ENCODE measurements at regions not wholly inside any gene's neighbourhood (a gene's known extent, or its start where the extent isn't known, plus 50 kb on each side); places are given as distances from the start of the nearest gene placed in this dataset.

DNA sequence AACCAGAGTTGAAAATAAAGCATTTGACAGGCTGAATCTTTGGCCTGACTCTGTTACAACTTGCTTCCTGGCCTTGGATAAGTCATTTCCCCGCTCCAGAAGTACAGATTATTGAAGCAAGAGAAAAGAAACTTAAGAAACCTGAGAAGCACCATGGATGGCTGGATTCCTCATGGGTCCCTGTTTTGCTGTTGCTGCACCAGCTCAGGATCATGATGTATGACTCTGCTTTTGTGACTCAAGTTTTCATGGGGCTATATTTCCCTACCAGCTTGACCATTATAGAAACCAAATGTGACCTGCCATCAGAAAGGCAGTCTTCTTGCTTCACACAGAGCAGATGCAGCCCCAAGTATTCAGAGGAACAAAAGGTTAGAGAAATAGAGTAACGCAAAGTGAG lies 921.8 kb downstream of the BCL11B start:
- no peaks in the 10 kb centered on the region for H3K36me3 ChIP-seq (ENCODE audit: low read depth)
- no peaks in the 10 kb centered on the region for H3K79me2 ChIP-seq (ENCODE audit: insufficient read depth)
- no peak for TF ChIP-seq EZH2 (IDR thresholded peaks at IDR 0.05; ENCODE audit: insufficient read depth, poor library complexity, severe bottlenecking)
- no peak overlapping the region for H2AFZ ChIP-seq
- H3K4me2 ChIP-seq (ENCODE audit: unreplicated experiment) = no peak overlapping the region
- H3K9me2 ChIP-seq (ENCODE audit: insufficient read depth) = no peaks in the 10 kb centered on the region
- H3F3A ChIP-seq (ENCODE audit: insufficient read depth) = no peaks in the 10 kb centered on the region
- no peaks in the 10 kb centered on the region for H4K20me1 ChIP-seq (ENCODE audit: insufficient read depth)
- 40 to 53% methylated on average over 2 of the region's 2 CpGs for WGBS, 2 experiments (ENCODE audit: low coverage in 1 of 2, low lambda C conversion rate in 2 of 2, missing lambda C conversion rate in 2 of 2)
- H3K9ac ChIP-seq = no peak overlapping the region
- in situ Hi-C loops (cut with MboI) = no loop called here
- H3K27me3 ChIP-seq (replicated peaks; ENCODE audit: insufficient read depth) = no peaks in the 10 kb centered on the region
- H3K9me3 ChIP-seq (ENCODE audit: low read depth) = no peaks in the 10 kb centered on the region
- no peak overlapping the region for H3K4me3 ChIP-seq
- H3K27ac ChIP-seq = no peak overlapping the region
- DNase-seq = no peak
- no peaks in the 10 kb centered on the region for H3K4me1 ChIP-seq (ENCODE audit: insufficient read depth)

DNA sequence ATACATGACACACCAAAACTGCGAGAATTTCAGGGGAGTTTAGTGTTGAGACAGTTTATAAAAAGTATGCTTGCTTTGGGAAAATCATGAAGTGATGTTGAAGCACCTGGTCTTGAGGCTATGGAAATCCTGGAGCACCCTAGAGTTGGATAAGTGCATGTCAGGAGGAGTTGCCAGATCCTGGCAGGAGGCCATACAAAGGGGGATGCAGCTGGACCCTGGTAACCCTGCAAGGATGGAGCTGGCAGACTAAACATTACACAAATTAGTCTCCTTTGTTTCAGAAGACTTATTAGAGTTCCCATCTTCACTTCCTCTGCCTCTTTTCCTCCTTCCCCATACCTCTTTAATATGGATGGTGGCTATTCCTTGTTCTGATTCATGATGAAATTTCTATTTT lies 907.0 kb downstream of the BCL11B start:
- 10 to 20% methylated on average over 1 of the region's 1 CpG for WGBS, 2 experiments (ENCODE audit: low coverage in 1 of 2, low lambda C conversion rate in 2 of 2, missing lambda C conversion rate in 2 of 2)
- no peak overlapping the region for H3K9ac ChIP-seq
- H3K4me3 ChIP-seq = no peak overlapping the region
- in situ Hi-C loops (cut with MboI) = no loop called here
- no peak for TF ChIP-seq EZH2 (IDR thresholded peaks at IDR 0.05; ENCODE audit: insufficient read depth, poor library complexity, severe bottlenecking)
- TF ChIP-seq EZH2phosphoT487 (IDR thresholded peaks at IDR 0.05; ENCODE audit: insufficient read depth, low read depth) = no peak
- H3K4me1 ChIP-seq (ENCODE audit: insufficient read depth) = no peaks in the 10 kb centered on the region
- H4K20me1 ChIP-seq (ENCODE audit: insufficient read depth) = no peaks in the 10 kb centered on the region
- H3K9me2 ChIP-seq (ENCODE audit: insufficient read depth) = no peaks in the 10 kb centered on the region
- H3K9me3 ChIP-seq (ENCODE audit: low read depth) = peaks cover 3% of the 10 kb centered on the region
- H3K36me3 ChIP-seq (ENCODE audit: low read depth) = no peaks in the 10 kb centered on the region
- H3K27me3 ChIP-seq (replicated peaks; ENCODE audit: insufficient read depth) = no peaks in the 10 kb centered on the region
- H3K27ac ChIP-seq = no peak overlapping the region
- no peaks in the 10 kb centered on the region for H3F3A ChIP-seq (ENCODE audit: insufficient read depth)
- H3K4me2 ChIP-seq (ENCODE audit: unreplicated experiment) = no peak overlapping the region
- no peaks in the 10 kb centered on the region for H3K79me2 ChIP-seq (ENCODE audit: insufficient read depth)
- no peak for DNase-seq
- H2AFZ ChIP-seq = no peak overlapping the region

DNA sequence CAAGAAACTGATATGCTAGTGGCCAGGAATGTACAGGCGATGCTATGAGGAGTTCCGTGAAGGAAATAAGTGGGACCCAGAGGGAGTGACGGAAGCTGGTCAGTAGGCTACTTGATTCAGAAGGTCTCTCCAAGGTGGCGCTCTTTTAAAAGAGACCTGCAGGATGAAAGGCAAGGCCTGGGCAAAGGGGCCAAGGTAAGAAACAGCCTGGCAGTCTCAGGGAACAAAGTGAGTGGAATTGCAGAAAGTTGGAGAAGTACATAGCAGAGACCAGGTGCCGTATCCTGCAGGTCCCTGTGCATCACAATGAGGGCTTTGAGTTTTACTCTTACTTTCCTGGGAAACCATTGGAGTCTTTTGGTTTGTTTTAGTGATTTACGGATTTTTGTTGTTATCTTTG lies 905.6 kb downstream of the BCL11B start:
- H3K9me3 ChIP-seq (ENCODE audit: low read depth) = peaks cover 3% of the 10 kb centered on the region
- no peaks in the 10 kb centered on the region for H4K20me1 ChIP-seq (ENCODE audit: insufficient read depth)
- no peak overlapping the region for H3K4me2 ChIP-seq (ENCODE audit: unreplicated experiment)
- H3K27ac ChIP-seq = no peak overlapping the region
- no peaks in the 10 kb centered on the region for H3K79me2 ChIP-seq (ENCODE audit: insufficient read depth)
- H3K4me1 ChIP-seq (ENCODE audit: insufficient read depth) = no peaks in the 10 kb centered on the region
- no peaks in the 10 kb centered on the region for H3F3A ChIP-seq (ENCODE audit: insufficient read depth)
- no peaks in the 10 kb centered on the region for H3K9me2 ChIP-seq (ENCODE audit: insufficient read depth)
- H2AFZ ChIP-seq = no peak overlapping the region
- H3K27me3 ChIP-seq (replicated peaks; ENCODE audit: insufficient read depth) = no peaks in the 10 kb centered on the region
- no peak overlapping the region for H3K9ac ChIP-seq
- 34 to 37% methylated on average over 6 of the region's 6 CpGs for WGBS, 2 experiments (ENCODE audit: low coverage in 1 of 2, low lambda C conversion rate in 2 of 2, missing lambda C conversion rate in 2 of 2)
- no peak for TF ChIP-seq EZH2phosphoT487 (IDR thresholded peaks at IDR 0.05; ENCODE audit: insufficient read depth, low read depth)
- TF ChIP-seq EZH2 (IDR thresholded peaks at IDR 0.05; ENCODE audit: insufficient read depth, poor library complexity, severe bottlenecking) = no peak
- H3K36me3 ChIP-seq (ENCODE audit: low read depth) = no peaks in the 10 kb centered on the region
- H3K4me3 ChIP-seq = no peak overlapping the region
- DNase-seq = no peak
- in situ Hi-C loops (cut with MboI) = no loop called here

DNA sequence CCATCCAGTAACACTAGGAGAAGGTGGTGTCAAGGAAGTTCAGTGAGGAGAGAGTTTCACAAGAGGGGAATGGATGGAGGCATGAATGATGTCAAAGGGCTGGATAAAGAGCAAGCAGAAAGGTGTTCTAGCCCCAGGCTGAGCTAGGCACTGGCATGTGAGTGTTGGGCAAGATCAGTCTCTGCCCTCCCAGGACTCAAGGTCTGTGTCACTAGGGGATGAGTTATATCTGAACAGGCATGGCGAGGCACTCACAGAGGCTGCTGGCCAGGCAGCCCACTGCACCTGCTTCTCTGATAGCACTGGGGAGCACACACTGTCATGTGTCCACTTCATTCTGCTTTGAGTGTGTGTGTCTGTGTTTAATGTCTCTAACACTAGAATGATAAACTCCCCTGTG lies 903.8 kb downstream of the BCL11B start:
- Histone ChIP-seq H4K20me1 (ENCODE audit: insufficient read depth) (no peaks in the 10 kb centered on the region), H3K79me2 (ENCODE audit: insufficient read depth) (no peaks in the 10 kb centered on the region), H3K9ac (no peak overlapping the region), H3K4me1 (ENCODE audit: insufficient read depth) (no peaks in the 10 kb centered on the region), H3K27ac (no peak overlapping the region), H3K4me2 (ENCODE audit: unreplicated experiment) (no peak overlapping the region), H2AFZ (no peak overlapping the region), H3K36me3 (ENCODE audit: low read depth) (no peaks in the 10 kb centered on the region), H3F3A (ENCODE audit: insufficient read depth) (no peaks in the 10 kb centered on the region), H3K9me2 (ENCODE audit: insufficient read depth) (no peaks in the 10 kb centered on the region), H3K4me3 (no peak overlapping the region), H3K9me3 (ENCODE audit: low read depth) (peaks cover 3% of the 10 kb centered on the region), H3K27me3 (replicated peaks; ENCODE audit: insufficient read depth) (no peaks in the 10 kb centered on the region)
- no peak for TF ChIP-seq EZH2phosphoT487 (IDR thresholded peaks at IDR 0.05; ENCODE audit: insufficient read depth, low read depth)
- TF ChIP-seq EZH2 (IDR thresholded peaks at IDR 0.05; ENCODE audit: insufficient read depth, poor library complexity, severe bottlenecking) = no peak
- DNase-seq = no peak
- in situ Hi-C loops (cut with MboI) = no loop called here
- 42 to 80% methylated on average over 1 of the region's 1 CpG for WGBS, 2 experiments (ENCODE audit: low coverage in 1 of 2, low lambda C conversion rate in 2 of 2, missing lambda C conversion rate in 2 of 2)

DNA sequence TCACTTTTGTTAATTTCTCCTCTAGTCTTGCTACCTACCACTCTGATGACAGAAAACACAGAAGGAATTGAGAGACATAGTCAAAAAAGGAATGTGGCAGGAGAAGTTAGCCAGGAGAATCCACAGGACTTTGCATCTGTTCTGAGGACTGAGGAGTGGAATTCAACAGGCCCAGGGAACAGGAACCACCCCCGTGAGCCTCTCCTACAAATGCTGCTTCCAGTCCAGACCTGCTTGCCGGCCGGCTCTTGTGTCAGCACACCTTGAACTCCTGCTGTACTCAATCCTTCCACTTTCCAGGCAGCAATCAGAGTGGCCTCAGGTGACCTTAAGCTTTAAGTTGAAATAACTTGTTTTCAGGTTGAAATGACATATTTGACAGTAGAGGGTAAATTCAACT lies 903.1 kb downstream of the BCL11B start:
- H3K9ac ChIP-seq = no peak overlapping the region
- no peak for DNase-seq
- in situ Hi-C loops (cut with MboI) = no loop called here
- H3K79me2 ChIP-seq (ENCODE audit: insufficient read depth) = no peaks in the 10 kb centered on the region
- no peaks in the 10 kb centered on the region for H3F3A ChIP-seq (ENCODE audit: insufficient read depth)
- no peaks in the 10 kb centered on the region for H3K9me2 ChIP-seq (ENCODE audit: insufficient read depth)
- no peaks in the 10 kb centered on the region for H4K20me1 ChIP-seq (ENCODE audit: insufficient read depth)
- H3K36me3 ChIP-seq (ENCODE audit: low read depth) = no peaks in the 10 kb centered on the region
- TF ChIP-seq EZH2phosphoT487 (IDR thresholded peaks at IDR 0.05; ENCODE audit: insufficient read depth, low read depth) = no peak
- no peak for TF ChIP-seq EZH2 (IDR thresholded peaks at IDR 0.05; ENCODE audit: insufficient read depth, poor library complexity, severe bottlenecking)
- H2AFZ ChIP-seq = no peak overlapping the region
- no peak overlapping the region for H3K27ac ChIP-seq
- WGBS, 2 experiments (ENCODE audit: low coverage in 1 of 2, low lambda C conversion rate in 2 of 2, missing lambda C conversion rate in 2 of 2) = 58 to 74% methylated on average over 3 of the region's 3 CpGs
- no peak overlapping the region for H3K4me2 ChIP-seq (ENCODE audit: unreplicated experiment)
- H3K27me3 ChIP-seq (replicated peaks; ENCODE audit: insufficient read depth) = no peaks in the 10 kb centered on the region
- no peaks in the 10 kb centered on the region for H3K4me1 ChIP-seq (ENCODE audit: insufficient read depth)
- H3K9me3 ChIP-seq (ENCODE audit: low read depth) = no peaks in the 10 kb centered on the region
- H3K4me3 ChIP-seq = no peak overlapping the region

Data from GM23248 (cell line).